ENCODE measurements at regions not wholly inside any gene's neighbourhood (a gene's known extent, or its start where the extent isn't known, plus 50 kb on each side); places are given as distances from the start of the nearest gene placed in this dataset.
A peak's percentile ranks its signal among the peaks of the same experiment; 100 is the strongest.
"Not testable (repeated sequence)": the region's sequence is repeated elsewhere in the genome, so short reads cannot be mapped to it uniquely, and the experiment has no call there.

DNA sequence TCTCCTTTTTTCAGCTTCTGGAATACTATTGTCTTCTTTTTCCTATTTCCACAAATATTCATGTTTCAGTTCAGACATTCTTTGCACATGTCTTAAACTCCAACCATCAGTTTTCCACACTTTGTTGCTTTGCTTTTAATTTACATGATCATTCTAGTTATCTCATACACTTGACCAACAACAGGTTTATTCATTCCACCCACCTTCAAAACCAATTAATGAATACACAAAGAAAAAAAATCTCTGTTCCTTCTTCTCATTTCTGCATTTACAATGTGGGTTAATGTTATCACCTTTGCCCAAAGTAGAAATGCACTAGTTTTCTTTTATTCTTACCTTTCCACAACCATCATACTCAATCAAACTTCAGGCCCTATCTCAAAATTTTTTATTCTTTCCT lies 216.7 kb downstream of the FRK start:
- Histone ChIP-seq H3K4me1 (ENCODE audit: insufficient read depth, insufficient read length) (no peaks in the 10 kb centered on the region), H3K27me3 (ENCODE audit: insufficient read depth, insufficient read length) (no peaks in the 10 kb centered on the region), H3K9ac (ENCODE audit: insufficient read length, low read depth) (no peak overlapping the region), H3K9me3 (ENCODE audit: insufficient read depth, low read length) (no peaks in the 10 kb centered on the region), H3K4me3 (ENCODE audit: insufficient read length, low read depth) (no peak overlapping the region), H3K36me3 (ENCODE audit: insufficient read depth, insufficient read length, low read length) (no peaks in the 10 kb centered on the region)
- DNase-seq (ENCODE audit: low read depth, low spot score) = no peak
- no peak for TF ChIP-seq ZNF274 (IDR thresholded peaks at IDR 0.05; ENCODE audit: low read depth, low read length)
- no peak for TF ChIP-seq SUZ12 (IDR thresholded peaks at IDR 0.05; ENCODE audit: extremely low read depth, insufficient read depth, insufficient read length)
- TF ChIP-seq YY1 (IDR thresholded peaks at IDR 0.05; ENCODE audit: insufficient read depth, insufficient read length) = no peak

DNA sequence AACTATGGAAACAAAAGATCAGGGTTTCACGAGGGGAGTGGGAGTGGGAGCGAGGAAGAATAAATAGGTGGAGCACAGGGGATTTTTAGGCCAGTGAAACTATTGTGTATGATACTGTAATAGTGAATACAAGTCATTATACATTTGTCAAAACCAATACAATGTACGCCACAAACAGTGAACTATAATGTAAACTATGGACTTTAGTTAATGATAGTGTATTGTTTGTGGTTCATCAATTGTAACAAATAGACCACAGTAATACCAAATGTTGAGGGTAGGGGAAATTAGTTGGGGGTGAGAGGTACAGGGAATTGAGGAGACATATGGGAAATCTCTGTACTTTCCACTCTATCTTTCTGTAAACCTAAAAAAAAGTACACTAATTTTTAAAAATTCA lies 218.4 kb downstream of the FRK start:
- Histone ChIP-seq H3K4me1 (ENCODE audit: insufficient read depth, insufficient read length) (no peaks in the 10 kb centered on the region), H3K9me3 (ENCODE audit: insufficient read depth, low read length) (0 out of 2 replicates have a peak, but pooled peaks cover 1% of the 10 kb centered on the region), H3K27me3 (ENCODE audit: insufficient read depth, insufficient read length) (no peaks in the 10 kb centered on the region), H3K36me3 (ENCODE audit: insufficient read depth, insufficient read length, low read length) (no peaks in the 10 kb centered on the region), H3K4me3 (ENCODE audit: insufficient read length, low read depth) (no peak overlapping the region), H3K9ac (ENCODE audit: insufficient read length, low read depth) (no peak overlapping the region)
- DNase-seq (ENCODE audit: low read depth, low spot score) = no peak
- TF ChIP-seq YY1 (IDR thresholded peaks at IDR 0.05; ENCODE audit: insufficient read depth, insufficient read length) (no peak), SUZ12 (IDR thresholded peaks at IDR 0.05; ENCODE audit: extremely low read depth, insufficient read depth, insufficient read length) (no peak), ZNF274 (IDR thresholded peaks at IDR 0.05; ENCODE audit: low read depth, low read length) (no peak)

DNA sequence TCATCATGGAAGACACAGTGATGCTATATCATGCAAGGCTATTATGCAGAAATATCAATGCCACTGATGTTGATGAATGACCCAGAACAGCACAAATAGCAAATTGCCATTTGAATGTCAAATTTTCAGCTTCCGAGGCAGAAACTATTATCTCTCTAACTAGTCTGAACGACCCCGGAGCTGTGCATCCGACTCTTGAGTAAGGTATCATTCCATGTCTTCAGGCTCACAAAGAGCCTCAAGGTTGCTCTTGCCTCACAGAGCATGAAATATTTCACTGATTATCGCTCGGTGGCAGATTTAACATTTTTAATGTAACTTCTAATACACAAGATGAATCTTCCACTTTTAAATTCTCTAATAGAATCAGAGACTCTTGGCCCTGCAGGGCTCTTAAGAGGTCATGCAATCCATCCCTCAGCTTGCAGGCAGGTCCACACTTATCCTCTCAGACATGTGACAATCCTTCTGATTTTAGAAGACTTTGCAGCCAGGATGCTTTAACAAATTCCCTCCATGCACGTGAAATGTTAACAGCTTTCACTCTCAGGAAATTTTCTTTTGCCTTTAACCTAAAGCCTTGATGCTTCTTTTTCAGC lies 221.0 kb downstream of the FRK start:
- H3K36me3 ChIP-seq (ENCODE audit: insufficient read depth, insufficient read length, low read length) = no peaks in the 10 kb centered on the region
- H3K27me3 ChIP-seq (ENCODE audit: insufficient read depth, insufficient read length) = no peaks in the 10 kb centered on the region
- DNase-seq (ENCODE audit: low read depth, low spot score) = no peak
- no peaks in the 10 kb centered on the region for H3K4me1 ChIP-seq (ENCODE audit: insufficient read depth, insufficient read length)
- H3K9me3 ChIP-seq (ENCODE audit: insufficient read depth, low read length) = 0 out of 2 replicates have a peak, but pooled peaks cover 3% of the 10 kb centered on the region
- no peak for TF ChIP-seq YY1 (IDR thresholded peaks at IDR 0.05; ENCODE audit: insufficient read depth, insufficient read length)
- no peak for TF ChIP-seq ZNF274 (IDR thresholded peaks at IDR 0.05; ENCODE audit: low read depth, low read length)
- H3K4me3 ChIP-seq (ENCODE audit: insufficient read length, low read depth) = no peak overlapping the region
- no peak overlapping the region for H3K9ac ChIP-seq (ENCODE audit: insufficient read length, low read depth)

DNA sequence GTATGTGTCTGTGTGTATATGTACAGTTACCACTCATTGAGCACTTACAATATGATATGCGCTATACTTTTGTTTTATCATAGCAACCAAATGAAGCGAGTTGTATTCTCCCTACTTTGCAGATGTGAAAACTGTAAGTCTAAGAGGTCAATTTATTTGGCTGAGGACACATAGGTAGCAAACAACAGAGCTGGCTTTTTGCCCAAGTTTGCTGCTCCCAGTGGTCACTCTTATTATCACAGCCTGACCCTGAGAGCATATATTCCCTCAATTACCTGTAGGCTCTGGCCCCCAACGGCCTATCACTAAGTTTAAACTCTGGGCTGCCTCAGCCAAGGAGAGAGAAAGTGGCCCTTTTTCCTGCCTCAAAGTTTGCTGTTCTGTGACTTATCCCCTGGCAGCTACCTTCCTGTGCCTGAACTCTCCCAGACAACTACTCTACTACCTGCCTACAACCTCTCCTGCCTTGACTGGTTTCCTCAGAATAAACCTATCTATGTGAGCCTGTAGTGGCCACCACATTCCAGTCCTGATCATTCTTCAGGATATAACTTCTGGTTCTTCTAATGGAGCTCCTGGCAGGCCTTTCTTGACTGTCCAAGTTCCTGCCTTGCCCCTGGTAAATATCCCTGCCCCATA lies 221.8 kb downstream of the FRK start:
- no peak for TF ChIP-seq YY1 (IDR thresholded peaks at IDR 0.05; ENCODE audit: insufficient read depth, insufficient read length)
- no peak for TF ChIP-seq SUZ12 (IDR thresholded peaks at IDR 0.05; ENCODE audit: extremely low read depth, insufficient read depth, insufficient read length)
- TF ChIP-seq ZNF274 (IDR thresholded peaks at IDR 0.05; ENCODE audit: low read depth, low read length) = no peak
- peak; percentile 16 for DNase-seq (ENCODE audit: low read depth, low spot score)
- Histone ChIP-seq H3K4me1 (ENCODE audit: insufficient read depth, insufficient read length) (no peaks in the 10 kb centered on the region), H3K27me3 (ENCODE audit: insufficient read depth, insufficient read length) (no peaks in the 10 kb centered on the region), H3K36me3 (ENCODE audit: insufficient read depth, insufficient read length, low read length) (no peaks in the 10 kb centered on the region), H3K9me3 (ENCODE audit: insufficient read depth, low read length) (0 out of 2 replicates have a peak, but pooled peaks cover 3% of the 10 kb centered on the region), H3K9ac (ENCODE audit: insufficient read length, low read depth) (no peak overlapping the region), H3K4me3 (ENCODE audit: insufficient read length, low read depth) (no peak overlapping the region)

DNA sequence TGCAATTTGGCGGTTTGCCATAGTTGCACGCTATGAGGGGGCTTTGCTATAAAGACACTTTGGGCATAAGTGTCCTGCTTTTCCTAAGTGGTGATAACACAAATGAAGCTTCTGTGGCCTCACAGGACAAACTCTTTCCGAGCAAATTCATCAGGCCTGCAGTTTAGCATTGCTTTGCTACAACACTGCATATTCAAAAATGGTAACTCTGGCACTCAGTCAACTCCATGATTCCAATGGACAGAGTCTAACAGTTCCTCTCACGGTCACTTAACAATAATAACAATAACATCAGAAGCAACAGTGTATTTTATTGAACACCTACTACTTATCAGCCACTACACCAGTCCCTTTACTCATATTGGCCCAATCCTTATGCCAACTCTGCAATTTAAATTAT lies 222.5 kb downstream of the FRK start:
- no peaks in the 10 kb centered on the region for H3K27me3 ChIP-seq (ENCODE audit: insufficient read depth, insufficient read length)
- no peak overlapping the region for H3K4me3 ChIP-seq (ENCODE audit: insufficient read length, low read depth)
- H3K9me3 ChIP-seq (ENCODE audit: insufficient read depth, low read length) = 0 out of 2 replicates have a peak, but pooled peaks cover 3% of the 10 kb centered on the region
- no peaks in the 10 kb centered on the region for H3K36me3 ChIP-seq (ENCODE audit: insufficient read depth, insufficient read length, low read length)
- H3K9ac ChIP-seq (ENCODE audit: insufficient read length, low read depth) = no peak overlapping the region
- TF ChIP-seq YY1 (IDR thresholded peaks at IDR 0.05; ENCODE audit: insufficient read depth, insufficient read length) = no peak
- no peak for TF ChIP-seq SUZ12 (IDR thresholded peaks at IDR 0.05; ENCODE audit: extremely low read depth, insufficient read depth, insufficient read length)
- no peak for TF ChIP-seq ZNF274 (IDR thresholded peaks at IDR 0.05; ENCODE audit: low read depth, low read length)
- H3K4me1 ChIP-seq (ENCODE audit: insufficient read depth, insufficient read length) = no peaks in the 10 kb centered on the region
- DNase-seq (ENCODE audit: low read depth, low spot score) = no peak

DNA sequence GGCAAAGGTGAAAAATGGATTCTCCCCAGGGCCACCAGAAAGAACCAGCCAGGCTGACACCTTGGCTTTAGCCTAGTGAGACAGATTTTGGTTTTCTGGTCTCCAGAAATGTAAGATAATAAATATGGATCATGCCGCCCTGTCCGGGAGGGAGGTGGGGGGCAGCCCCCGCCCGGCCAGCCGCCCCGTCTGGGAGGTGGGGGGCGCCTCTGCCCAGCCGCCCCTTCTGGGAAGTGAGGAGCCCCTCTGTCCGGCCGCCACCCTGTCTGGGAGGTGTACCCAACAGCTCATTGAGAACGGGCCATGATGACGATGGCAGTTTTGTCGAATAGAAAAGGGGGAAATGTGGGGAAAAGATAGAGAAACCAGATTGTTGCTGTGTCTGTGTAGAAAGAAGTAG lies 224.3 kb downstream of the FRK start:
- H3K9ac ChIP-seq (ENCODE audit: insufficient read length, low read depth); H3K4me3 ChIP-seq (ENCODE audit: insufficient read length, low read depth); H3K4me1 ChIP-seq (ENCODE audit: insufficient read depth, insufficient read length); DNase-seq (ENCODE audit: low read depth, low spot score); H3K9me3 ChIP-seq (ENCODE audit: insufficient read depth, low read length); H3K36me3 ChIP-seq (ENCODE audit: insufficient read depth, insufficient read length, low read length); H3K27me3 ChIP-seq (ENCODE audit: insufficient read depth, insufficient read length): not testable (repeated sequence)

DNA sequence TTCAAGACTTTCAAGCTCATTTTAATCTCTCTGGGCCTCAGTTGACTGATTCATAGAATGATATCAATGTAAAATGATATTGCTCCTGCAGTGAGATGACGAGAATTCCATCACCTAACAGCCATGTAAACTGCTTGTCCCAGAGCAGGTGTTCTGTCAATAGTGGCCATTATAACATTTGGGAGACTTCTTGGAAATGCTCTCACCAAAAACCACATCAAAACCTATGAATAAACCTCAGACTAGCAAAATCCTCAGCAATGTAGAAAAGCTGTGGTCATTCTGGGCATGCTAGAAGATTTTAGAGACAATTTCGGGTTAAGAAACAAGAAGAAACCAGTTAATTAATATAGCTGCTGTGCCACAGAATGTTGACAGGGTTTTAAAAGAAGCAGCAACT lies 225.4 kb downstream of the FRK start:
- Histone ChIP-seq H3K36me3 (ENCODE audit: insufficient read depth, insufficient read length, low read length) (no peaks in the 10 kb centered on the region), H3K4me3 (ENCODE audit: insufficient read length, low read depth) (no peak overlapping the region), H3K9ac (ENCODE audit: insufficient read length, low read depth) (no peak overlapping the region), H3K9me3 (ENCODE audit: insufficient read depth, low read length) (0 out of 2 replicates have a peak, but pooled peaks cover 3% of the 10 kb centered on the region), H3K4me1 (ENCODE audit: insufficient read depth, insufficient read length) (no peaks in the 10 kb centered on the region), H3K27me3 (ENCODE audit: insufficient read depth, insufficient read length) (no peaks in the 10 kb centered on the region)
- TF ChIP-seq SUZ12 (IDR thresholded peaks at IDR 0.05; ENCODE audit: extremely low read depth, insufficient read depth, insufficient read length) = no peak
- no peak for DNase-seq (ENCODE audit: low read depth, low spot score)

DNA sequence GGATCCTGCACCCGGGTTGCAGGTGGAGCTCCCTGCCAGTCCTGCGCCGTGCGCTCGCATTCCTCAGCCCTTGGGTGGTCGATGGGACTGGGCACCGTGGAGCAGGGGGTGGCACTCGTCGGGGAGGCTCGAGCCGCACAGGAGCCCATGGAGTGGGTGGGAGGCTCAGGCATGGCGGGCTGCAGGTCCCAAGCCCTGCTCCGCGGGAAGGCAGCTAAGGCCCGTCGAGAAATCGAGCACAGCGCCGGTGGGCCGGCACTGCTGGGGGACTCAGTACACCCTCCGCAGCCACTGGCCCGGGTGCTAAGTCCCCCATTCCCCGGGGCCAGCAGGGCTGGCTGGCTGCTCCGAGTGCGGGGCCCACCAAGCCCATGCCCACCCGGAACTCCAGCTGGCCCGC lies 226.1 kb downstream of the FRK start:
- H3K36me3 ChIP-seq (ENCODE audit: insufficient read depth, insufficient read length, low read length); H3K27me3 ChIP-seq (ENCODE audit: insufficient read depth, insufficient read length); H3K9me3 ChIP-seq (ENCODE audit: insufficient read depth, low read length); H3K9ac ChIP-seq (ENCODE audit: insufficient read length, low read depth); DNase-seq (ENCODE audit: low read depth, low spot score); H3K4me1 ChIP-seq (ENCODE audit: insufficient read depth, insufficient read length); H3K4me3 ChIP-seq (ENCODE audit: insufficient read length, low read depth): not testable (repeated sequence)
